PFSK-1 (cell line): ENCODE measurements at regions not wholly inside any gene's neighbourhood (a gene's known extent, or its start where the extent isn't known, plus 50 kb on each side); places are given as distances from the start of the nearest gene placed in this dataset.

Experiments used
- FOXP2 ChIP-seq: optimal IDR thresholded peaks from 2 replicates; pipeline ENCODE3; 2011; ENCODE audit warnings: borderline replicate concordance, control low read depth, inconsistent platforms; ENCODE audit not compliant: insufficient read depth; ENCODE audit errors: extremely low read length, extremely low read depth
- POLR2AphosphoS5 ChIP-seq: IDR thresholded peaks from 2 replicates; pipeline ENCODE4 v1.6.1; 2012; ENCODE audit warnings: low read depth, mild to moderate bottlenecking, control low read depth, low read length, moderate library complexity
- SIN3A ChIP-seq: IDR thresholded peaks from 2 replicates; pipeline ENCODE4 v1.6.1; 2012; ENCODE audit warnings: mild to moderate bottlenecking, low read length, moderate library complexity, borderline replicate concordance; ENCODE audit not compliant: insufficient read depth
- TAF1 ChIP-seq: IDR thresholded peaks from 2 replicates; pipeline ENCODE4 v1.6.1; 2012; ENCODE audit warnings: low read length, control low read depth, borderline replicate concordance; ENCODE audit not compliant: insufficient read depth
- TF ChIP-seq, protein P1 (sequence below), 2 experiments: IDR thresholded peaks; 2 replicates each; pipeline versions ENCODE4 v1.6.1 to v1.8.0; 2011 to 2012; ENCODE audit warnings: low read depth in 2 of 2, low read length in 2 of 2, control low read depth in 1 of 2, inconsistent platforms in 1 of 2, mild to moderate bottlenecking in 1 of 2, moderate library complexity in 1 of 2; ENCODE audit not compliant: insufficient read depth in 1 of 2

- no peak for TF ChIP-seq POLR2AphosphoS5
- TF ChIP-seq SIN3A = no peak
- TF ChIP-seq, protein P1, sequence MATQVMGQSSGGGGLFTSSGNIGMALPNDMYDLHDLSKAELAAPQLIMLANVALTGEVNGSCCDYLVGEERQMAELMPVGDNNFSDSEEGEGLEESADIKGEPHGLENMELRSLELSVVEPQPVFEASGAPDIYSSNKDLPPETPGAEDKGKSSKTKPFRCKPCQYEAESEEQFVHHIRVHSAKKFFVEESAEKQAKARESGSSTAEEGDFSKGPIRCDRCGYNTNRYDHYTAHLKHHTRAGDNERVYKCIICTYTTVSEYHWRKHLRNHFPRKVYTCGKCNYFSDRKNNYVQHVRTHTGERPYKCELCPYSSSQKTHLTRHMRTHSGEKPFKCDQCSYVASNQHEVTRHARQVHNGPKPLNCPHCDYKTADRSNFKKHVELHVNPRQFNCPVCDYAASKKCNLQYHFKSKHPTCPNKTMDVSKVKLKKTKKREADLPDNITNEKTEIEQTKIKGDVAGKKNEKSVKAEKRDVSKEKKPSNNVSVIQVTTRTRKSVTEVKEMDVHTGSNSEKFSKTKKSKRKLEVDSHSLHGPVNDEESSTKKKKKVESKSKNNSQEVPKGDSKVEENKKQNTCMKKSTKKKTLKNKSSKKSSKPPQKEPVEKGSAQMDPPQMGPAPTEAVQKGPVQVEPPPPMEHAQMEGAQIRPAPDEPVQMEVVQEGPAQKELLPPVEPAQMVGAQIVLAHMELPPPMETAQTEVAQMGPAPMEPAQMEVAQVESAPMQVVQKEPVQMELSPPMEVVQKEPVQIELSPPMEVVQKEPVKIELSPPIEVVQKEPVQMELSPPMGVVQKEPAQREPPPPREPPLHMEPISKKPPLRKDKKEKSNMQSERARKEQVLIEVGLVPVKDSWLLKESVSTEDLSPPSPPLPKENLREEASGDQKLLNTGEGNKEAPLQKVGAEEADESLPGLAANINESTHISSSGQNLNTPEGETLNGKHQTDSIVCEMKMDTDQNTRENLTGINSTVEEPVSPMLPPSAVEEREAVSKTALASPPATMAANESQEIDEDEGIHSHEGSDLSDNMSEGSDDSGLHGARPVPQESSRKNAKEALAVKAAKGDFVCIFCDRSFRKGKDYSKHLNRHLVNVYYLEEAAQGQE (IDR thresholded peaks at IDR 0.05; ENCODE audit: insufficient read depth in 1 of 2, low read depth in 2 of 2, low read length in 2 of 2) = no peak
- TF ChIP-seq FOXP2 = no peak
- TF ChIP-seq TAF1 = no peak
Observed at GRCh38 chr10:2777666-2778355, 289.5 kb upstream of the PFKP start.

- no peak for TF ChIP-seq FOXP2
- TF ChIP-seq SIN3A = no peak
- no peak for TF ChIP-seq POLR2AphosphoS5
- TF ChIP-seq, protein P1 (IDR thresholded peaks at IDR 0.05; ENCODE audit: insufficient read depth in 1 of 2, low read depth in 2 of 2, low read length in 2 of 2) = no peak
- TF ChIP-seq TAF1 = no peak
Observed at GRCh38 chr10:2772816-2773631, 294.3 kb upstream of the PFKP start.

DNA sequence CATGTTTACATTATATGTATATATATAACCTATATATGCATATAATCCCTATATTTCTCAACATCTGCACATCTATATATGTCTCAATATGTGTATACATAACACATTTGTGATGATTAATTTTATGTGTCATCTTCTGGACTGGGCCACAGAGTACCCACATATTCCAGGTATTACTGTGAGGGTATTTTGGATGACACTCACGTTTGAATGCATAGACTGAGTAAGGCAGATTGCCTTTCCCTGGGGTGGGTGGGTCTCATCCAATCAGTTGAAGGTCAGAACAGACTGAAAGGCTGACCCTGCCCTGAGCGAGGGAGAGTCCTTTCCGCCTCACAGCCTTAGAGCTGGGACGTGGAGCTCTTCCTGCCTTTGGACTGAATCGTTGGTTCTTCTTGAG, 295.2 kb upstream of the PFKP start:
- TF ChIP-seq SIN3A (no peak), FOXP2 (no peak), TAF1 (no peak), POLR2AphosphoS5 (no peak)
- TF ChIP-seq, protein P1 (IDR thresholded peaks at IDR 0.05; ENCODE audit: insufficient read depth in 1 of 2, low read depth in 2 of 2, low read length in 2 of 2) = no peak

- TF ChIP-seq TAF1 (no peak), SIN3A (no peak), FOXP2 (no peak)
Observed at GRCh38 chr10:2761971-2762370, 305.4 kb upstream of the PFKP start.

DNA sequence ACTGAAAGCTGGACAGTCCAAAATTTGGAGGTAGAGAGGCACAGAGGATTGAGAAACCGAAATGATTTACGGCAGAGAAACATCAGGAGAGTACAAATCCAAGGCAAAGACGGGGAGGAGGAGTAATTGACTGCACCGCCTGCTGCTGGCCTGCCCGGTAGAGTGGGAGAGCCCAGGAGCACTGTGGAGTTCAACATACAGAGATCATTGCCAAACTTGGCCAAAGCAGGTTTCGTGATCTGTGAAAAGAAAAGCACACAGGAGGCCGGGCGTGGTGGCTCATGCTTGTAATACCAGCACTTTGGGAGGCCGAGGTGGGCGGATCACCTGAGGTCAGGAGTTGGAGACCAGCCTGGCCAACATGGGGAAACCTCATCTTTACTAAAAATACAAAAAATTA, 306.0 kb upstream of the PFKP start:
- TF ChIP-seq POLR2AphosphoS5 = no peak
- TF ChIP-seq FOXP2 = no peak
- TF ChIP-seq, protein P1 (IDR thresholded peaks at IDR 0.05; ENCODE audit: insufficient read depth in 1 of 2, low read depth in 2 of 2, low read length in 2 of 2) = no peak
- no peak for TF ChIP-seq TAF1
- no peak for TF ChIP-seq SIN3A
